ENCODE measurements at regions not wholly inside any gene's neighbourhood (a gene's known extent, or its start where the extent isn't known, plus 50 kb on each side); places are given as distances from the start of the nearest gene placed in this dataset.

DNA sequence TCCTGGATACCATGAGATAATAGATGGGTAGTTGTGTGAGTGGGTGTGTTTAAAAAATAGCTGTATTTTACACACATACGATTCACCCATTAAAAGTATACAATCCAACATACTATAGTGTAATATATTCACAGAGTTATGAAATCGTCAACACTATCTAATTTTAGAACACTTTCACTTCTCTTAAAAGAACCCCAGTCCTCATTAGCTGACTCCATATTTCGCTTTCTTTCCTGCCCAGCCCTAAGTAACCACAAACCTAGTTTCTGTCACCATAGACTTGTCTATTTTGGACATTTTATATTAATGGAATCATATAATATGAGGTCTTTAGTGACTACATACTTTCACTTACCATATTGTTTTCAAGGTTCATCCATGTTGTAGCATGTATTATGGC lies 63.8 kb upstream of the S1PR3 start:
- Histone ChIP-seq H3K36me3 (replicated peaks in 1 of 2; ENCODE audit: control insufficient read depth in 2 of 2, insufficient read depth in 2 of 2, low read length in 2 of 2) (no peaks in the 10 kb centered on the region), H3K9me3 (replicated peaks in 1 of 2; ENCODE audit: control insufficient read depth in 2 of 2, insufficient read depth in 1 of 2, low read depth in 1 of 2, low read length in 2 of 2) (peaks cover 4 to 17% of the 10 kb centered on the region in 2 donors), H2AFZ (ENCODE audit: low read length) (no peak overlapping the region), H3K4me1 (ENCODE audit: control insufficient read depth in 2 of 2, insufficient read depth in 1 of 2, low read depth in 1 of 2, low read length in 2 of 2) (no peaks in the 10 kb centered on the region), H3K27me3 (ENCODE audit: control insufficient read depth in 3 of 3, insufficient read depth in 3 of 3, low read depth in 1 of 3, low read length in 3 of 3) (no peaks in the 10 kb centered on the region), H3K23ac (ENCODE audit: low read depth, low read length, poor library complexity) (no peak overlapping the region), H3K14ac (ENCODE audit: low read length) (no peak overlapping the region), H3K9ac (ENCODE audit: low read depth, low read length, poor library complexity) (no peak overlapping the region), H4K91ac (ENCODE audit: low read depth, low read length, poor library complexity) (no peak overlapping the region), H2BK5ac (ENCODE audit: low read length) (no peak overlapping the region), H3K4me2 (ENCODE audit: insufficient read depth, low read length, poor library complexity, severe bottlenecking) (no peak overlapping the region), H2BK12ac (ENCODE audit: low read length) (no peak overlapping the region), H3K79me1 (ENCODE audit: low read depth, low read length) (no peaks in the 10 kb centered on the region), H2AK5ac (ENCODE audit: low read depth, low read length) (no peak overlapping the region), H2BK120ac (ENCODE audit: low read depth, low read length) (no peak overlapping the region), H3K4ac (ENCODE audit: low read length) (no peak overlapping the region), H3K27ac (replicated peaks; ENCODE audit: low read length) (no peak overlapping the region), H4K8ac (ENCODE audit: low read depth, low read length) (no peak overlapping the region), H2BK15ac (ENCODE audit: low read length) (no peak overlapping the region), H3K18ac (ENCODE audit: low read length) (no peak overlapping the region), H3K4me3 (ENCODE audit: low read length in 2 of 2) (no peak overlapping the region)
- no CpG with 5 or more reads among the region's 3 CpGs for WGBS, 2 donors (ENCODE audit: extremely low coverage in 2 of 2, insufficient read length in 2 of 2, insufficient replicate concordance in 1 of 2)
- DNase-seq (ENCODE audit: low spot score): no peak

DNA sequence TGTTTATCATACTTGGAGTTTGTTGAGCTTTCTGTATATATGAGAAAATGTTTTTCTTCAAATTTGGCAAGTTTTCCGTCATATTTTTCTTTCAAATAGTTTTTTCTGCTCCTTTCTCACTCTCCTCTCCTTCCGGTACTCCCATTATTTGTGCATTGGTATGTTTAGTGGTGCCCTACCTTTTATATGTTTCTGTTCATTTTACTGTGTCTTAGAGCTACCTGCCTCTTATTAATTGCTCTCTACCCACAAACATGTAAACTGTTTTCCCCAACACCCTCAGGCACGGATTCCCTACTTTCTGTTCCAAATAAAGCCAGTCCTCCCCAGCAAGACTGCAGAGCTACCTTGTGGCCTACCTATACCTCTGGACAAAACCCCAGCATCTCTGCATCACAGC lies 60.6 kb upstream of the S1PR3 start:
- Histone ChIP-seq H3K9me3 (replicated peaks in 1 of 2; ENCODE audit: control insufficient read depth in 2 of 2, insufficient read depth in 1 of 2, low read depth in 1 of 2, low read length in 2 of 2) (peaks cover 6 to 17% of the 10 kb centered on the region in 2 donors), H3K79me1 (ENCODE audit: low read depth, low read length) (no peaks in the 10 kb centered on the region), H3K27me3 (ENCODE audit: control insufficient read depth in 3 of 3, insufficient read depth in 3 of 3, low read depth in 1 of 3, low read length in 3 of 3) (no peaks in the 10 kb centered on the region), H4K91ac (ENCODE audit: low read depth, low read length, poor library complexity) (no peak overlapping the region), H3K9ac (ENCODE audit: low read depth, low read length, poor library complexity) (no peak overlapping the region), H2BK15ac (ENCODE audit: low read length) (no peak overlapping the region), H3K14ac (ENCODE audit: low read length) (no peak overlapping the region), H3K4ac (ENCODE audit: low read length) (no peak overlapping the region), H3K18ac (ENCODE audit: low read length) (no peak overlapping the region), H4K8ac (ENCODE audit: low read depth, low read length) (no peak overlapping the region), H3K4me3 (ENCODE audit: low read length in 2 of 2) (no peak overlapping the region), H2BK120ac (ENCODE audit: low read depth, low read length) (no peak overlapping the region), H3K36me3 (replicated peaks in 1 of 2; ENCODE audit: control insufficient read depth in 2 of 2, insufficient read depth in 2 of 2, low read length in 2 of 2) (no peaks in the 10 kb centered on the region), H3K27ac (replicated peaks; ENCODE audit: low read length) (no peak overlapping the region), H2AK5ac (ENCODE audit: low read depth, low read length) (no peak overlapping the region), H3K4me2 (ENCODE audit: insufficient read depth, low read length, poor library complexity, severe bottlenecking) (no peak overlapping the region), H3K4me1 (ENCODE audit: control insufficient read depth in 2 of 2, insufficient read depth in 1 of 2, low read depth in 1 of 2, low read length in 2 of 2) (no peaks in the 10 kb centered on the region), H3K23ac (ENCODE audit: low read depth, low read length, poor library complexity) (no peak overlapping the region), H2BK5ac (ENCODE audit: low read length) (no peak overlapping the region), H2AFZ (ENCODE audit: low read length) (no peak overlapping the region), H2BK12ac (ENCODE audit: low read length) (no peak overlapping the region)
- DNase-seq (ENCODE audit: low spot score): no peak
- no CpG with 5 or more reads among the region's 3 CpGs for WGBS, 2 donors (ENCODE audit: extremely low coverage in 2 of 2, insufficient read length in 2 of 2, insufficient replicate concordance in 1 of 2)

- no peak for DNase-seq (ENCODE audit: low spot score)
- Histone ChIP-seq H2BK120ac (ENCODE audit: low read depth, low read length) (no peak overlapping the region), H4K91ac (ENCODE audit: low read depth, low read length, poor library complexity) (no peak overlapping the region), H3K4me2 (ENCODE audit: insufficient read depth, low read length, poor library complexity, severe bottlenecking) (no peak overlapping the region), H3K23ac (ENCODE audit: low read depth, low read length, poor library complexity) (no peak overlapping the region), H2AFZ (ENCODE audit: low read length) (no peak overlapping the region), H3K27ac (replicated peaks; ENCODE audit: low read length) (no peak overlapping the region), H3K36me3 (replicated peaks in 1 of 2; ENCODE audit: control insufficient read depth in 2 of 2, insufficient read depth in 2 of 2, low read length in 2 of 2) (no peaks in the 10 kb centered on the region), H3K4ac (ENCODE audit: low read length) (no peak overlapping the region), H3K4me1 (ENCODE audit: control insufficient read depth in 2 of 2, insufficient read depth in 1 of 2, low read depth in 1 of 2, low read length in 2 of 2) (no peaks in the 10 kb centered on the region), H2BK15ac (ENCODE audit: low read length) (no peak overlapping the region), H3K9me3 (replicated peaks in 1 of 2; ENCODE audit: control insufficient read depth in 2 of 2, insufficient read depth in 1 of 2, low read depth in 1 of 2, low read length in 2 of 2) (peaks cover 6 to 17% of the 10 kb centered on the region in 2 donors), H2BK5ac (ENCODE audit: low read length) (no peak overlapping the region), H3K18ac (ENCODE audit: low read length) (no peak overlapping the region), H3K14ac (ENCODE audit: low read length) (no peak overlapping the region), H3K4me3 (ENCODE audit: low read length in 2 of 2) (peak overlapping the region in 1 of 2 donors; percentile 49), H3K79me1 (ENCODE audit: low read depth, low read length) (no peaks in the 10 kb centered on the region), H2BK12ac (ENCODE audit: low read length) (no peak overlapping the region), H3K27me3 (ENCODE audit: control insufficient read depth in 3 of 3, insufficient read depth in 3 of 3, low read depth in 1 of 3, low read length in 3 of 3) (peaks cover 0 to 3% (median 0%) of the 10 kb centered on the region in 3 experiments), H4K8ac (ENCODE audit: low read depth, low read length) (no peak overlapping the region), H2AK5ac (ENCODE audit: low read depth, low read length) (no peak overlapping the region), H3K9ac (ENCODE audit: low read depth, low read length, poor library complexity) (no peak overlapping the region)
- WGBS, 2 donors (ENCODE audit: extremely low coverage in 2 of 2, insufficient read length in 2 of 2, insufficient replicate concordance in 1 of 2): no CpG with 5 or more reads among the region's 13 CpGs
Observed at GRCh38 chr9:88932766-88933165, 58.5 kb upstream of the S1PR3 start.

DNA sequence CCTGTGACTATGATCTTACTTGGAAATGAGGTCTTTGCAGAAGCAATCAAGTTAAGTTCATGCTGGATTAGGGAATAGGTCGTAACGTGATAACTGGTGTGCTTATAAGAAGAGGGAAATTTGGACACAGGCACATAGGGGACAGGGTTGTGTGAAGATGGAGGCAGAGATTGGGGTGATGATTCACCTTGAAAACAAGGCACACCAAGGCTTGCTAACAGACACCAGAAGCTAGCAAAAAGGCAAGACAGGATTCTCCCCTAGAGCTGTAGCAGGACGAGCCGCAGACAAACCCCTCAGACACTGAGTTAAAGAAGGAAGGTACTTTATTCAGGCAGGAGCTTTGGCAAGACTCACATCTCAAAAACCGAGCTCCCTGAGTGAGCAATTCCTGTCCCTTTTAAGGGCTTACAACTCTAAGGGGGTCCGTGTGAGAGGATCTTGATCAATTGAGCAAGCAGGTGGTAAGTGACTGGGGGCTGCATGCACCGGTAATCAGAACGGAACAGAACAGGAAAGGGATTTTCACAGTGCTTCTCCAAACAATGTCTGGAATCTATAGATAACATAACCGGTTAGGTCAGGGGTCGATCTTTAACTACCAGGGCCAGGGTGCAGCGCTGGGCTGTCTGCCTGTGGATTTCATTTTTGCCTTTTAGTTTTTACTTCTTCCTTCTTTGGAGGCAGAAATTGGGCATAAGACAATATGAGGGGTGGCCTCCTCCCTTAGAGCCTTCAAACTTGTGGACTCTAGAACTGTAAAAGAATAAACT lies 57.5 kb upstream of the S1PR3 start:
- Histone ChIP-seq H3K4me1 (ENCODE audit: control insufficient read depth in 2 of 2, insufficient read depth in 1 of 2, low read depth in 1 of 2, low read length in 2 of 2) (no peaks in the 10 kb centered on the region), H3K14ac (ENCODE audit: low read length) (no peak overlapping the region), H3K9me3 (replicated peaks in 1 of 2; ENCODE audit: control insufficient read depth in 2 of 2, insufficient read depth in 1 of 2, low read depth in 1 of 2, low read length in 2 of 2) (peaks cover 6 to 17% of the 10 kb centered on the region in 2 donors), H2BK120ac (ENCODE audit: low read depth, low read length) (no peak overlapping the region), H3K9ac (ENCODE audit: low read depth, low read length, poor library complexity) (no peak overlapping the region), H3K36me3 (replicated peaks in 1 of 2; ENCODE audit: control insufficient read depth in 2 of 2, insufficient read depth in 2 of 2, low read length in 2 of 2) (no peaks in the 10 kb centered on the region), H3K27me3 (ENCODE audit: control insufficient read depth in 3 of 3, insufficient read depth in 3 of 3, low read depth in 1 of 3, low read length in 3 of 3) (peaks cover 0 to 3% (median 0%) of the 10 kb centered on the region in 3 experiments), H3K4me2 (ENCODE audit: insufficient read depth, low read length, poor library complexity, severe bottlenecking) (no peak overlapping the region), H2BK12ac (ENCODE audit: low read length) (no peak overlapping the region), H2BK15ac (ENCODE audit: low read length) (no peak overlapping the region), H3K18ac (ENCODE audit: low read length) (no peak overlapping the region), H3K4me3 (ENCODE audit: low read length in 2 of 2) (no peak overlapping the region), H3K79me1 (ENCODE audit: low read depth, low read length) (no peaks in the 10 kb centered on the region), H2AFZ (ENCODE audit: low read length) (no peak overlapping the region), H4K8ac (ENCODE audit: low read depth, low read length) (no peak overlapping the region), H3K4ac (ENCODE audit: low read length) (no peak overlapping the region), H2BK5ac (ENCODE audit: low read length) (no peak overlapping the region), H4K91ac (ENCODE audit: low read depth, low read length, poor library complexity) (no peak overlapping the region), H2AK5ac (ENCODE audit: low read depth, low read length) (no peak overlapping the region), H3K27ac (replicated peaks; ENCODE audit: low read length) (no peak overlapping the region), H3K23ac (ENCODE audit: low read depth, low read length, poor library complexity) (no peak overlapping the region)
- no CpG with 5 or more reads among the region's 11 CpGs for WGBS, 2 donors (ENCODE audit: extremely low coverage in 2 of 2, insufficient read length in 2 of 2, insufficient replicate concordance in 1 of 2)
- no peak for DNase-seq (ENCODE audit: low spot score)
